ENCODE measurements at regions not wholly inside any gene's neighbourhood (a gene's known extent, or its start where the extent isn't known, plus 50 kb on each side); places are given as distances from the start of the nearest gene placed in this dataset.

DNA sequence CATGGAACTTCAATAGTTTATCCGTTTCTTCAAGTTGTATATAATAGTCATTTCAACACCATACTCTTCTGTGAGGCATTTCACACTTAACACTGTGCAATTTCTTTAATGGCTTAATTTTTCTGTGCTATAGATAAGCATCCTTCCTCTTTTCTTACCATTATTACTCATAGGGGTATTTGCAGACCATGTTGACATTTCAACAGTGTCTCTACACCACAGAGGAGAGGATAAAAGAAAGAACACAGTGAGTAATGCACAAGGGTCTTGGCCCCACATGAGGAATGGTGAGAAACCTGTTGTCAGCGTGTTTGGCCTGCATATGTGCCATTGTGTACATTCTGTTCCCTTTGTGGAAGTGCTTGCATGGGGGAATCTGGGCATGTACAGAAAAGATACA, 421.5 kb upstream of the MDGA2 start:
- Histone ChIP-seq H3K27me3 (no peaks in the 10 kb centered on the region), H3K36me3 (no peaks in the 10 kb centered on the region), H3K9me3 (no peaks in the 10 kb centered on the region), H3K4me3 (no peak overlapping the region), H3K4me1 (no peaks in the 10 kb centered on the region), H3K27ac (no peak overlapping the region)
- DNase-seq: no peak
- no peak for ATAC-seq
- WGBS (ENCODE audit: insufficient coverage, low coverage, low lambda C conversion rate, missing lambda C conversion rate): 39% methylated on average over 2 of the region's 2 CpGs
- TF ChIP-seq CTCF (IDR thresholded peaks at IDR 0.05) (no peak), POLR2A (IDR thresholded peaks at IDR 0.05) (no peak)
- intact Hi-C loops (cut with DNase I): no loop called here

GRCh38 chr14:48086516-48086915, 411.1 kb upstream of the MDGA2 start:
- 13% methylated on average over 1 of the region's 1 CpG for WGBS (ENCODE audit: insufficient coverage, low coverage, low lambda C conversion rate, missing lambda C conversion rate)
- H3K36me3 ChIP-seq: no peaks in the 10 kb centered on the region
- ATAC-seq (no peak), DNase-seq (no peak)
- no peak overlapping the region for H3K27ac ChIP-seq
- no peaks in the 10 kb centered on the region for H3K9me3 ChIP-seq
- intact Hi-C loops (cut with DNase I): no loop called here
- no peaks in the 10 kb centered on the region for H3K4me1 ChIP-seq
- no peaks in the 10 kb centered on the region for H3K27me3 ChIP-seq
- TF ChIP-seq POLR2A (IDR thresholded peaks at IDR 0.05): no peak
- TF ChIP-seq CTCF (IDR thresholded peaks at IDR 0.05): no peak
- no peak overlapping the region for H3K4me3 ChIP-seq

DNA sequence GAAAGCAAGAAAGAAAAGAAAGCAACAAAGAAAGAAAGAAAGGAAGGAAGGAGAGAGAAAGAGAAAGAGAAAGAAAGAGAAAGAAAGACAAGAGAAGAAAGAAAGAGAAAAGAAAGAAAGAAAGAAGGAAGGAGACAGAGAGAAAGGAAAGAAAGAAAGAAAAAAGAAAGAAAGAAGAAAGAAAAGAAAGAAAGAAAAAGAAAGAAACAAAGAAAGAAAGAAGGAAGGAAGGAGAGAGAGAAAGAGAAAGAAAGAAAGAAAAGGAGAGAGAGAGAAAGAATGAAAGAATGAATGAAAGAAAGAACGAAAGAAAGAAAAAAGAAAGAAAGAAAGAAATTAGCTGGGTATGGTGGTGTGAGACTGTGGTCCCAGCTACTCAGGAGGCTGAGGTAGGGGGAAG, 400.1 kb upstream of the MDGA2 start:
- DNase-seq: no peak
- ATAC-seq: no peak
- Histone ChIP-seq H3K4me3 (no peak overlapping the region), H3K36me3 (no peaks in the 10 kb centered on the region), H3K27ac (no peak overlapping the region), H3K27me3 (no peaks in the 10 kb centered on the region), H3K4me1 (no peaks in the 10 kb centered on the region), H3K9me3 (no peaks in the 10 kb centered on the region)
- no peak for TF ChIP-seq POLR2A (IDR thresholded peaks at IDR 0.05)
- no peak for TF ChIP-seq CTCF (IDR thresholded peaks at IDR 0.05)
- intact Hi-C loops (cut with DNase I): no loop called here
- 60% methylated on average over 1 of the region's 1 CpG for WGBS (ENCODE audit: insufficient coverage, low coverage, low lambda C conversion rate, missing lambda C conversion rate)

- TF ChIP-seq CTCF (IDR thresholded peaks at IDR 0.05): no peak
- no peak for TF ChIP-seq POLR2A (IDR thresholded peaks at IDR 0.05)
- no peak for DNase-seq
- H3K27ac ChIP-seq: no peak overlapping the region
- intact Hi-C loops (cut with DNase I): no loop called here
- ATAC-seq: no peak
- no peaks in the 10 kb centered on the region for H3K27me3 ChIP-seq
- H3K36me3 ChIP-seq: no peaks in the 10 kb centered on the region
- H3K4me3 ChIP-seq: no peak overlapping the region
- no peaks in the 10 kb centered on the region for H3K9me3 ChIP-seq
- 19% methylated on average over 1 of the region's 1 CpG for WGBS (ENCODE audit: insufficient coverage, low coverage, low lambda C conversion rate, missing lambda C conversion rate)
- H3K4me1 ChIP-seq: no peaks in the 10 kb centered on the region
These were observed 377.6 kb upstream of the MDGA2 start for GRCh38 chr14:48052973-48053372.

GRCh38 chr14:48035836-48036235, 360.4 kb upstream of the MDGA2 start:
- no peaks in the 10 kb centered on the region for H3K36me3 ChIP-seq
- no CpG with 5 or more reads among the region's 8 CpGs for WGBS (ENCODE audit: insufficient coverage, low coverage, low lambda C conversion rate, missing lambda C conversion rate)
- no peaks in the 10 kb centered on the region for H3K27me3 ChIP-seq
- H3K4me3 ChIP-seq: no peak overlapping the region
- TF ChIP-seq POLR2A (IDR thresholded peaks at IDR 0.05) (no peak), CTCF (IDR thresholded peaks at IDR 0.05) (no peak)
- H3K4me1 ChIP-seq: no peaks in the 10 kb centered on the region
- no peaks in the 10 kb centered on the region for H3K9me3 ChIP-seq
- ATAC-seq (no peak), DNase-seq (no peak)
- intact Hi-C loops (cut with DNase I): no loop called here
- H3K27ac ChIP-seq: no peak overlapping the region
